ENCODE measurements at regions not wholly inside any gene's neighbourhood (a gene's known extent, or its start where the extent isn't known, plus 50 kb on each side); places are given as distances from the start of the nearest gene placed in this dataset.

DNA sequence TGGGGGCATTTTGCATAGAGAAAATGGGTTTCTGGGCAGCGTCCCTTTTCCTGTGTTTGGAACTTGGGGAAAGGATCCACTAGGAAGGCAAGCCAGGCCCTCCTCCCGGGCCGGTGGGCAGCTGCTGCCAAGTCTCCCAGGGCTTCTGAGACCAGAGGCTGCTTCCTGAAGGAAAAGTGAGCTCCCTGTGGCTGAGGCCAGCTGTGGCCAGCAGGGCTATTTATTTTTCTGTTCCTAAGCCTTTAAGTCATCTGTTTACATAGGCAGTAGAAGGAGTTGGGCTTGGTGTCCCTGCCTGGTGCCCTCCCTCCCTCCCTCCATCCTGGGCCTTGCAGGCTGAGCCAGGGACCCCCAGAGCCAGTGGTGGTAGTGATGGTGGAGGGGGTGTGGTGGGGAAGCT is 70.5 kb upstream of the COL13A1 start:
- ChIA-PET CTCF (no interaction called here), POLR2A (no interaction called here)
- H3K9me3 Mint-ChIP-seq (ENCODE audit: unreplicated experiment): no peaks in the 10 kb centered on the region
- TF ChIP-seq, protein P1, sequence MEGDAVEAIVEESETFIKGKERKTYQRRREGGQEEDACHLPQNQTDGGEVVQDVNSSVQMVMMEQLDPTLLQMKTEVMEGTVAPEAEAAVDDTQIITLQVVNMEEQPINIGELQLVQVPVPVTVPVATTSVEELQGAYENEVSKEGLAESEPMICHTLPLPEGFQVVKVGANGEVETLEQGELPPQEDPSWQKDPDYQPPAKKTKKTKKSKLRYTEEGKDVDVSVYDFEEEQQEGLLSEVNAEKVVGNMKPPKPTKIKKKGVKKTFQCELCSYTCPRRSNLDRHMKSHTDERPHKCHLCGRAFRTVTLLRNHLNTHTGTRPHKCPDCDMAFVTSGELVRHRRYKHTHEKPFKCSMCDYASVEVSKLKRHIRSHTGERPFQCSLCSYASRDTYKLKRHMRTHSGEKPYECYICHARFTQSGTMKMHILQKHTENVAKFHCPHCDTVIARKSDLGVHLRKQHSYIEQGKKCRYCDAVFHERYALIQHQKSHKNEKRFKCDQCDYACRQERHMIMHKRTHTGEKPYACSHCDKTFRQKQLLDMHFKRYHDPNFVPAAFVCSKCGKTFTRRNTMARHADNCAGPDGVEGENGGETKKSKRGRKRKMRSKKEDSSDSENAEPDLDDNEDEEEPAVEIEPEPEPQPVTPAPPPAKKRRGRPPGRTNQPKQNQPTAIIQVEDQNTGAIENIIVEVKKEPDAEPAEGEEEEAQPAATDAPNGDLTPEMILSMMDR (IDR thresholded peaks at IDR 0.05; ENCODE audit: unreplicated experiment): no peak
- H3K4me1 Mint-ChIP-seq (ENCODE audit: insufficient read depth, unreplicated experiment): peaks cover 12% of the 10 kb centered on the region
- H3K27me3 Mint-ChIP-seq (ENCODE audit: insufficient read depth, unreplicated experiment): no peaks in the 10 kb centered on the region
- H3K36me3 Mint-ChIP-seq (ENCODE audit: insufficient read depth, unreplicated experiment): no peaks in the 10 kb centered on the region
- H3K27ac Mint-ChIP-seq (ENCODE audit: low read depth, unreplicated experiment): no peak overlapping the region
- intact Hi-C loops (cut with micrococcal nuclease): no loop called here
- no TSS peak for BruUV-seq (replicated peaks)
- DNase-seq (ENCODE audit: unreplicated experiment): no peak
- no peak overlapping the region for H3K4me3 Mint-ChIP-seq (ENCODE audit: unreplicated experiment)

DNA sequence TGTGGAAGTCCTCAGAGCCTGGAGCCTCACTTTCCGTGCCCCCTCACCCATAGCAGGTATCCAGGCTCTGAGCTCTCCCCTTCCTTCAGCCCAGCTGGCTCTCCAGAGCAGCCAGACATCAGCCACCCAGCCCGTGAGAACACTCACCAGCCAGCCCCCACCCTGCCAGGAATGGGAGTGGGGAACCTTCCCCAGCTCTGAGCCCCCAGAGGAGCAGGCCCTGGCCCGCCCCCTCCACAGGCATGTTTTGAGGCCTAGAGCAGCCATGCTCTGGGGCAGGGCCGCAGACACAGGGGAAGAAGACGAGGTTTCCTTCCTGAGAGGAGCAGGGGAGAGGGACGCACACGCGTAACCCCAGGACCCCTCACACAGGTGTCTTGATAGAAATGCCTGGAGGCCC is 70.0 kb upstream of the COL13A1 start:
- intact Hi-C loops (cut with micrococcal nuclease): no loop called here
- CTCF ChIA-PET: no interaction called here
- Mint-ChIP-seq H3K27ac (ENCODE audit: low read depth, unreplicated experiment) (no peak overlapping the region), H3K4me1 (ENCODE audit: insufficient read depth, unreplicated experiment) (peaks cover 12% of the 10 kb centered on the region), H3K4me3 (ENCODE audit: unreplicated experiment) (no peak overlapping the region), H3K27me3 (ENCODE audit: insufficient read depth, unreplicated experiment) (no peaks in the 10 kb centered on the region), H3K9me3 (ENCODE audit: unreplicated experiment) (no peaks in the 10 kb centered on the region), H3K36me3 (ENCODE audit: insufficient read depth, unreplicated experiment) (no peaks in the 10 kb centered on the region)
- no peak for DNase-seq (ENCODE audit: unreplicated experiment)
- BruUV-seq (replicated peaks): no TSS peak
- TF ChIP-seq, protein P1 (IDR thresholded peaks at IDR 0.05; ENCODE audit: unreplicated experiment): no peak
- POLR2A ChIA-PET: no interaction called here

DNA sequence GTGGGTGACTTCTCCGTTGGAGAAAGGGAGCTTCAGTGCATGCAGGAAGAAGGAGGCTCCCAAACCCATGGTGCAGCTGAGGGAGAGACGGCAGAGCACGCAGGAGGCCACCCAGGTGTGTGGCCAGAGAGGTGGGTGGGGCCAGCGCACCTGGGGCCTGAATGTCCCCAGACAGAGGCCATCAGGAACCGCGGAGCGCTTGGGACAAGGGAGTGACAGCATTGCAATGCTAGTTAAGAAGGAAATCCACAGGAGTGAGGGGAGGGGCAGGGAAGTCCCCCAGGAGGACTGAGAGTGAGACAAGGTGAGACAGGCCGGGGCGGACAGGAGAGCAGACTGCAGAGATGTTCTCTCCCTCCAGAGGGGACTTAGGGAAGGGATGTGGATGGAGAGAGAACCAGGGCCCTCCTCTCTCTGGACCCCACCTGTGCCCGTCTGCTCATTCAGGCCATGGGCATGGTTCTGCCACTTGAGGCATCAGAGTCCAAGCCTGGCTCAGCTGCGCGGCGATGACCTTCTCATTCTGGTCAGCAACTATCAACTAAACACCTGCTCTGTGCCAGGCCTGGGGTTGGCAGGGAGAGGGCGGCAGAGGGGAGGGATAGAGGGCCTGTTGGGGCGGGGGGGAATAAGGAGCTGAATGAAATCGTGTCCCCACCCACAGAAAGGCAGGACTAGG is 69.4 kb upstream of the COL13A1 start:
- Mint-ChIP-seq H3K4me3 (ENCODE audit: unreplicated experiment) (no peak overlapping the region), H3K9me3 (ENCODE audit: unreplicated experiment) (no peaks in the 10 kb centered on the region), H3K27me3 (ENCODE audit: insufficient read depth, unreplicated experiment) (no peaks in the 10 kb centered on the region), H3K4me1 (ENCODE audit: insufficient read depth, unreplicated experiment) (peaks cover 12% of the 10 kb centered on the region), H3K27ac (ENCODE audit: low read depth, unreplicated experiment) (no peak overlapping the region), H3K36me3 (ENCODE audit: insufficient read depth, unreplicated experiment) (no peaks in the 10 kb centered on the region)
- no TSS peak for BruUV-seq (replicated peaks)
- POLR2A ChIA-PET: interaction anchor here (0.8 kb wide), 1 partner anchor 10 kb away, joined by 3 read pairs; no protein-coding TSS in a partner anchor
- TF ChIP-seq, protein P1 (IDR thresholded peaks at IDR 0.05; ENCODE audit: unreplicated experiment): no peak
- intact Hi-C loops (cut with micrococcal nuclease): no loop called here
- no peak for DNase-seq (ENCODE audit: unreplicated experiment)
- CTCF ChIA-PET: interaction anchor here (1.7 kb wide), 1 partner anchor 14 kb away, joined by 5 read pairs; no protein-coding TSS in a partner anchor

DNA sequence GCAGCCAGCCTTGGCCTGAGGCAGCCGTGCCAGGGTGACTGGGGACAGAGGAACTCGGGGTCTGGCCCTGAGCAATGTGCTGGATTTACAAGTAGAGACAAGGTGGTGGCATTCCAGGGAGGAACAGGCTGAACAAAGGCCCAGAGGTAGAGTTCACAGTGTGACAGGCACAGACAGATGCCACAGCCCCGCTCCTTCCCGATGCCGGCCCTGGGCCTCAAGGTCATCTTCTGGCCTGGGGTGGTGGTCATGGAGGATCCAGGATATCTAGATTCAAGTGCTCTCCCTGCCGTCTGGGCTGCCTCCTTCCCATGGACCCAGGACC is 68.9 kb upstream of the COL13A1 start:
- H3K27me3 Mint-ChIP-seq (ENCODE audit: insufficient read depth, unreplicated experiment): no peaks in the 10 kb centered on the region
- ChIA-PET POLR2A (interaction anchor here (0.8 kb wide), 1 partner anchor 11 kb away, joined by 3 read pairs; no protein-coding TSS in a partner anchor), CTCF (interaction anchor here (0.5 to 1.7 kb wide), 2 partner anchors 15 to 225 kb away, joined by 3 to 5 read pairs; no protein-coding TSS in a partner anchor)
- intact Hi-C loops (cut with micrococcal nuclease): no loop called here
- DNase-seq (ENCODE audit: unreplicated experiment): no peak
- no peak overlapping the region for H3K27ac Mint-ChIP-seq (ENCODE audit: low read depth, unreplicated experiment)
- no TSS peak for BruUV-seq (replicated peaks)
- no peaks in the 10 kb centered on the region for H3K9me3 Mint-ChIP-seq (ENCODE audit: unreplicated experiment)
- no peaks in the 10 kb centered on the region for H3K36me3 Mint-ChIP-seq (ENCODE audit: insufficient read depth, unreplicated experiment)
- no peak overlapping the region for H3K4me3 Mint-ChIP-seq (ENCODE audit: unreplicated experiment)
- TF ChIP-seq, protein P1 (IDR thresholded peaks at IDR 0.05; ENCODE audit: unreplicated experiment): no peak
- peaks cover 12% of the 10 kb centered on the region for H3K4me1 Mint-ChIP-seq (ENCODE audit: insufficient read depth, unreplicated experiment)

Data from MCF 10A (cell line).